ENCODE measurements at regions not wholly inside any gene's neighbourhood (a gene's known extent, or its start where the extent isn't known, plus 50 kb on each side); places are given as distances from the start of the nearest gene placed in this dataset.

- no peak for DNase-seq
Observed at GRCh38 chr10:111522551-111522950, 445.7 kb downstream of the ADRA2A start.

DNA sequence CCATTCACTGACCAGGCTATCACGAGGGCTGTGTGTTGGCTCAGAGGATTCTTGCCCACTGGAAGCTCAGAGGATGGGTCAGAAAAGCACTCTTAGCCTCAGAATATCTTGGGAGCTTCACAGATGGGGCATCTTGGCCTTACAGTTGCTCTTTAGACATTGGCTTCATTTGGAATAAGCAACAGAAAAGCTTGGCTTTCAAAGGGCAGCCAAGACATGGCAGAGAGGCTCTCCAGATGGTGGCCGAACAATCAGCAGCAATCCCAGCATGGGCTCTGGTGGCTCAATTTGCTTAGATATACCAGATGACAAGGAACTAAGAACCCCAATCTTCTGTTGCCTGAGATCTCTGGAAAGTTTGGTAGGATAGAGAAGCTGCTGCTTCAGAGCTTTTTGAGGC is 446.2 kb downstream of the ADRA2A start:
- DNase-seq = no peak

- DNase-seq = no peak
Observed at GRCh38 chr10:111524134-111524533, 447.3 kb downstream of the ADRA2A start.

GRCh38 chr10:111525696-111526095 is 448.9 kb downstream of the ADRA2A start:
- DNase-seq = no peak

GRCh38 chr10:111531690-111532089 is 454.9 kb downstream of the ADRA2A start:
- DNase-seq = no peak

GRCh38 chr10:111532139-111532538 is 455.3 kb downstream of the ADRA2A start:
- no peak for DNase-seq

DNA sequence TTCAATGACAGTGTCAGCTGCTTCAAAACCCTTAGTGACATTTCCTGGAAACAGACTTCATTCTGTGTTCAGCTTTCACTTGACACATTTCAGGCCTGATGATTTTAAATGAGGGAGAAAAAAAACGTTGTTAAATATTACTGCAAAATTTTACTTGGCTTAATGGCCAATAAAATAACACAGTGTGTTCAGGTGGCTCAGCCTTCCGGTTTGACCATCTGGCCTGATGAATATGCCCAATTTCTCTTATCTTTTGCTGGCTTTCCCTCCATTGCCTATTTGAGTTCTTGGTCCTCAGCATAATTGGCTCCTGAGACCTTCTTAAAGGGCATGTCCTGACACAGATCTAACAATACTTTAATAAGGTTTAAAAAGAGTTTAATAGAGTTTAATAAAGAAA is 462.4 kb downstream of the ADRA2A start:
- DNase-seq = no peak

DNA sequence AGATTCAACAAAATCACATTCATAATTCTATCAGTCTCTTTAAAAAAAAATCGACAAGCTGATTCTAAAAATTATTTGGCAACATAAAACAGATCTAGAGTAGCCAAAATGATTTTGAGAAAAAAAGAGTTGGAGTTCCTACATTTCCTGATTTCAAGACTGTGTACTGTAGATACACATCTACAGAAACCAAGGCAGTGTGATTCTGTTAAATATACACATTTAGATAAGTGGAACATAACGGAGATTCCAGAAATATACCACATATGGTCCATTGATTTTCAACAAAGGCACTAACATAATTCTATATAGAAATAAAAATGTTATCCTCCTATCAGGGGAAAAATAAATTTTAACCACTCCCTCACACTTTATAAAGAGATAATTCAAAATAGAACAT is 467.0 kb downstream of the ADRA2A start:
- DNase-seq = no peak

DNA sequence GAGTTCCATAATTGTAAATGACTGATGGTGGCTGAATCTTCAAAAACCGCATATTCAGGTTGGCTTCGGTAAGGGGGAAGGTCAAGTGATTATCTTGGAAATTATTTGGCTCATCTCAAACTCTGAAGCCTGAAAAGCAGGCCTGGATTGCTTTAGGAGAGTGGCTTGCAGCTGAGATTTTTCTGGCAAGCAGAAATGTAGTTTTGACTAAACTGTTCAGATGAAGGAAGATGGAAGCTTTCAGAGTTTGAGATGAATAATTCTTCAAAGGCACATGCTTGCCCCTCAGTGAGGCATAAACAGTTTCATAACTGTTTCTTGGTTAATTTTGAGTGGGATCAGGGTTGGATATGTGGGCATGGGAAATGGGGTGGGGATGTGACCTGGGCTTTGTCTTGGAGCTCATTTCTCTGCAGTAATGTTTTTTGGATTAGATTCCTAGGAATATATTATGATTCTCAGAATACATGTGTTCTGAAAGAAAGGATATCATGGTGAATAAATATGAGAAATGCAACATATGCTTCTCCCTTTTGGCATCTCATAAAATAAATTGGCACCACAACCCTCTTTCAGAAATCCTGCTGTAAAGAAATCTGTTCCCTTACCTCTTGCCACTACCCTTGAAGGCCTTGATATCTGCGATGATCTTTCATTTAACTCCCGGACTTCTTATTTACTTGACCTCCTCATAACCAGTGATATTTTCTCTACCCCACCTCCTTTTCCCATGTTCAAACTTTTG is 469.2 kb downstream of the ADRA2A start:
- no peak for DNase-seq

DNA sequence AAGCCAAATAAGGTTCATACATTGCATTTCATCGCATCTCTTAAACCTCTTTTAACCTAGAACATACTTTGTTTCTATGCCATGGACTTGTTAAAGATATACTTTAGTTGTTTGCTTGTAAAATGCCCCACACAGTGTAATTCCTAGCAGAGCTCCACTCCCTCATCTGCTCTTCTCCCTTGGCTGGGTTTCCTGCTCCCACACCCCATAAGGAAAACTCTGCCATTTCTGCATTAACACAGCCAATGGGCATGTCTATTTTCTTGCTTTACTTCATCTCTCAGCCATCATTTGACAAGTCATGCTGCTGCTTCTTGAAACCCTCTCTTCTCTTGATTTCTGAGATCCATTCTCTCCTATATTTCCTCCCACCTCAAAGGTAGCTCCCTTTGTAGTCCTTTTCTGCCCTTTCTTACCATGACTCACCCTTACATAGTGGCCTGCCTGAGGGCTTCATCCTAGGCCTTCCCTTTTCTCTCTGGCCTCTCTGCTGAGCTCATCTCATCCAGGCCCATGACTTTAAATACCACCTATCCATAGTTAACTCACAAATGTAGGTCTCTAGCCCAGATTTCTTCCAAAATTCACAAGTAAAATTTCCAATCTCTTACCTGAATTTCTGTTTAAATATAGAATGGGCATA is 471.4 kb downstream of the ADRA2A start:
- no peak for DNase-seq

- no peak for DNase-seq
Observed at GRCh38 chr10:111551001-111551400, 474.2 kb downstream of the ADRA2A start.

DNA sequence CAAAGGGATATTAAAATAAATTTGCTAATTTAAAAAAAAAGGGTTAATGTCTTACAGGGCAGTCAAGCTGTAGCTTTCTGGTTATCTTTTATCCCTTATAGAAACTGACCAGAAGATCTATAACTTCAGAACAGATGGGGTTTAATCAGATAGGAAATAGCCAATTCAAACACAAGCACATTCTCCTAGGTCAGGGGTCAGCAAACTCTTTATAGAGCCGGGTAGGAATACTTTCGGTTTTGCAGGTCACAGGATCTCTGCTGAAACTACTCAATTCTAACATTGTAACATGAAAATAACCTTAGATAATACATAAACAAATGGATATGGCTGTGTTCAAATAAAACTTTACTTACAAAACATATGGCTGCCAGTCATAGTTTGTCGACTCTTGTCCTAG is 479.8 kb downstream of the ADRA2A start:
- no peak for DNase-seq

DNA sequence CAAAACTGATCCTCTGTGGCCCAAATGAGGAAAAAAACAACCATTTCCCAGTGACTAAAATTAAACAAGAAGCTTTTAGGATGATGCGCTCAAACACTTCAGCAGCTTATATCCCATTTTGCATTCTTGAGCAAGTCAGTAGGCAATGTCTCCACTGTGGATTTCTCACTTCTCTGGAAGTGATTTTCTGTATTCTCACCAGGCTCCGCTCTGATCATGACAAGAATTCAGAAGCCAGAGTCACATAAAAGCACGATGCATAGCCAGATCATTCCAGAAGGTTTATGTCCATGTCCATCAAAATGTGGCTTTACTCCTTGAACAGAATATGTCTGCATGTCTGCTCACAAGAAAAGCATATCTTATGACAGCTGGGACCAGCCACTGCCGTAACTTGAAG is 481.4 kb downstream of the ADRA2A start:
- no peak for DNase-seq

DNA sequence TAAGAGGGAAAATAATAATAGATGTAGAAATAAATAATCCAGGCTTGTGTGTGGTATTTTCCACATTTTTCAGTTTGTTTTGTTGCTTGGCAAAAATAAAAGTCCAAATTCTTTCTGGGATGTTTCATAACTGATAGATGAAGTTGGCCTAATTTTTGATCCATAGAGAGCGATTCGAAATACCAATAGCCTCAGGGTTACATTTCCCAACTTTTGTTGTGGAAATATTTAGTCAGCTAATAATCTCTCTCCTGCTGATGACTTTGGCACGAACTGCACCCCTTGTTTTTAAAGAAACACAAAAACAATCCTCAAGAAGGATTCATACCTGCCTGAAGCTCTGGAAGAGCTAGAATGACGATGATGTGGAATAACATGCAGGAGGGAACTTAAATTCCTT is 483.2 kb downstream of the ADRA2A start:
- no peak for DNase-seq

DNA sequence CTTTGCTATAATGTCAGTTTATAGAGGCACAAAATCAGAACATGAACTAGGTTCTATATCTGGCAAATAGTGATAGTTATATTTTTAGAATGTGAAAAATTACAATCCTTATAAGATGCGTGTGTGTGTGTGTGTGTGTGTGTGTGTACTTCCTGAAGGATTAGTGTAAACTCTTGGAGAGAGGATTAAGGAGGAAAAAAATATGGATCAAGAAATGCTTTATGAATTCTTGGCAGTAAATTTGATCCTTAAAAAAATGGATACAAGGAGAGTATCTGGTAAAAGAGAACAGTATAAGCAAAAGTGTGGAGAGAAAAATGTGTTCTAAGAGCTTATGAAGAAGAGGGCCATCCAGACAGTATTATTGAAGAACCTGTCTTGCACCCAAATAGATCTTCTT is 484.3 kb downstream of the ADRA2A start:
- no peak for DNase-seq

GRCh38 chr10:111565542-111565941 is 488.7 kb downstream of the ADRA2A start:
- DNase-seq = no peak

- DNase-seq = no peak
Observed at GRCh38 chr10:111578076-111578475, 501.2 kb downstream of the ADRA2A start.

DNA sequence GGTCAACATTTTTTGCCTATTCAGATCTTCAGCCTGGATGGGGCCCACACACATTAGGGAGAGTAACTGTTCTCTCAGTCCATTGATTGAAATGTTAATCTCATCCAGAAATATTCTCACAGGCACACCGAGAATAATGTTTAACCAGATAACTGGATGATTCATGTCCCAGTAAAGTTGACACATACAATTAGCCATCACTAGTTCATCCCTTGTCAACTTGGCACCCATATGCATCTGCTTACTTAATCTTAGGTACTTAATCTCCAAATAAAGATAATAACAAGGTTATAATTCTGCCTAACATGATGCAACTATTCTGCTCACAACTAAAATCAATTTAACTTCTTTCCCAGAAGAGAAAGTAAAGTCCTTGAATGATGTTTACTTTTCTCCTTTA is 502.6 kb downstream of the ADRA2A start:
- no peak for DNase-seq

DNA sequence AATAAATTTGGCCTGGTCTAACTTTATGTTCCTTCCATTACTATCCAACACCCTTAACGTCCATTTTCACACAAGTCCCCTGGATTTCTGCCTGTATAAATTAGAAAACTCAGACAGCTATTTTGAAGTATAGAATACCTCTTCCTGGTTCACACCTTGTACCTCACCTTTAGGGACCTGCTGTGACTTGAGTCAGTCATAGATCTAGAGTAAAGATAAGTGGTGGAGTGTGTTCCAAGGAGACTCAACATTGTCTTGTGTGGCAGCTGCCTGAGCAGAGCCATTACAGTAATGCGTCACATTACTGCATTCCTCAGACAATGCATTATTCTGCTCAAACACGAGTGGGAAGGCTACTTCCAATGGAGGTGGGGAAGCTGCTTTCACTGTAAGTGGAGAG is 513.9 kb downstream of the ADRA2A start:
- no peak for DNase-seq

DNA sequence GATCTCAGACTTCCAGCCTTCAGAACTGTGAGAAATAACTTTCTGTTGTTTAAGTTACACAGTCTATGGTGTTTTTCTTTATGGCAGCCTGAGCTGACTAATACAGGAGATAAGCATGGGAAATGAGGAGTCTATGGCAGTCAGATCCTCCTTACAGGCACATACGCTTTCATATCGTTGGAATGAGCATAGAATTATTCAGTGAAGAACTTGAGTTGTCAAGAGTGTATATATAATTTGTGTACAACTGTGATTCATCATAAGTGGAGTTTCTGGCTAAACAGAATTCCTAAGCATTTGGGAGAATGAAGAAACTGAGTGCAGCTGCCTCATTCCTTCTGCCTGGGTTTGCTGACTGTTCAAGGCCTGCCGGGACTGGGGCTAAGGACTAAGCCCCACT is 516.7 kb downstream of the ADRA2A start:
- DNase-seq = no peak

DNA sequence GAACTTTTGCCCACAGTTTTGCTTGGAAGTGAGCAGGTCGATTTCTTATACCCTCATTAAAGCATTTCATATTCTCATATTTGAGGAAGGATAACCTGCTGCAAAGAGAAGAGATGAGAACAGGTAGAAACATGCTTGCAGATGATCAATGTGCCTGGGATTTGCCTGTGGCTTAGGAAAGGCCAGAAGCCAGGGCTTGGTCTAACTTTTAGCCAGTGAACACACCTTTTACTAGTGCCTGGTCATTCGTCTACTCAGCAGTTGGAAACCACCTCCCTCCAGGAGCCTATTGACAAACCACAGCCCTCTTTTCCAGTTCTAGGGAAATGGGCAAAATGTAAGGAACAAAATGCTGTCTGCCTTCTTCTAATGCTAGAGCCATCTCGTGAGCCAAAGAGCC is 518.3 kb downstream of the ADRA2A start:
- no peak for DNase-seq

- peak; percentile 49 for DNase-seq
Observed at GRCh38 chr10:111598433-111599059, 521.7 kb downstream of the ADRA2A start.

- no peak for DNase-seq
Observed at GRCh38 chr10:111599943-111600342, 523.1 kb downstream of the ADRA2A start.

- no peak for DNase-seq
Observed at GRCh38 chr10:111600772-111601171, 523.9 kb downstream of the ADRA2A start.
